NCI-H524 (cell line): ENCODE measurements at regions not wholly inside any gene's neighbourhood (a gene's known extent, or its start where the extent isn't known, plus 50 kb on each side); places are given as distances from the start of the nearest gene placed in this dataset.

Experiments
- DNase-seq, 2 experiments: peaks; one replicate each; lab custom pipeline; 2025; lab: John Stamatoyannopoulos, UW

GRCh38 chr9:35540315-35540714 lies 50.4 kb downstream of the RUSC2 start:
- DNase-seq: no peak

- DNase-seq: no peak
Observed at GRCh38 chr9:35546853-35547252, 56.9 kb downstream of the RUSC2 start.

- DNase-seq: no peak
Observed at GRCh38 chr9:35547889-35548418, 57.1 kb upstream of the TESK1 start.

- no peak for DNase-seq
Observed at GRCh38 chr9:35548571-35548970, 56.5 kb upstream of the TESK1 start.

GRCh38 chr9:35549441-35549840 lies 55.6 kb upstream of the TESK1 start:
- DNase-seq: no peak

GRCh38 chr9:35552376-35552775 lies 52.7 kb upstream of the TESK1 start:
- no peak for DNase-seq

- DNase-seq: no peak
Observed at GRCh38 chr9:35552837-35553236, 52.2 kb upstream of the TESK1 start.

GRCh38 chr9:35553670-35554543 lies 51.2 kb upstream of the TESK1 start:
- DNase-seq: peak; percentile 52 to 82

- no peak for DNase-seq
Observed at GRCh38 chr9:35555246-35555701, 49.8 kb upstream of the TESK1 start.
